Non-pigmented ciliary epithelial cell (primary cell): ENCODE measurements at regions not wholly inside any gene's neighbourhood (a gene's known extent, or its start where the extent isn't known, plus 50 kb on each side); places are given as distances from the start of the nearest gene placed in this dataset.

ENCODE experiments used
- DNase-seq: peaks from one replicate; pipeline ENCODE4 v3.0.0-alpha.2; 2010; ENCODE audit warnings: low read depth

DNA sequence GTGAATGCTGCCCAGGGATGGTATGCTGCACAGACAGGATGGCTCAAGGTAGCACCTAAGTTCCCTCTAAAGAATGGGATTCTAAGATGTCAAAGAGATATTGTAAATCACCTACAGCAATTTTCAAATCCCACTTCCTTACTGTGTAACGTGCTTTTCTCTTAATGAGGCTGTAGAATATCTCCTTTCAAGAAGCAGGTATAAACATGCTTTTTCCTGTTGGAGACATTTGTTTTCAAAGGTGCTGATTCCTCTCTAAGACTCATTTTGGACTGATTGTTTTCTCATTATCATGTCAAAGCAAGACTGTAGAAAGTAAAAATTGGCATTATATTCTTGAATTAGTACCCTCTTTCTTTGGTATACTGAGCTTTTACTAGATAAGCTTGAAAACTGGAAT lies 412.6 kb upstream of the PAPPA start:
- no peak for DNase-seq

DNA sequence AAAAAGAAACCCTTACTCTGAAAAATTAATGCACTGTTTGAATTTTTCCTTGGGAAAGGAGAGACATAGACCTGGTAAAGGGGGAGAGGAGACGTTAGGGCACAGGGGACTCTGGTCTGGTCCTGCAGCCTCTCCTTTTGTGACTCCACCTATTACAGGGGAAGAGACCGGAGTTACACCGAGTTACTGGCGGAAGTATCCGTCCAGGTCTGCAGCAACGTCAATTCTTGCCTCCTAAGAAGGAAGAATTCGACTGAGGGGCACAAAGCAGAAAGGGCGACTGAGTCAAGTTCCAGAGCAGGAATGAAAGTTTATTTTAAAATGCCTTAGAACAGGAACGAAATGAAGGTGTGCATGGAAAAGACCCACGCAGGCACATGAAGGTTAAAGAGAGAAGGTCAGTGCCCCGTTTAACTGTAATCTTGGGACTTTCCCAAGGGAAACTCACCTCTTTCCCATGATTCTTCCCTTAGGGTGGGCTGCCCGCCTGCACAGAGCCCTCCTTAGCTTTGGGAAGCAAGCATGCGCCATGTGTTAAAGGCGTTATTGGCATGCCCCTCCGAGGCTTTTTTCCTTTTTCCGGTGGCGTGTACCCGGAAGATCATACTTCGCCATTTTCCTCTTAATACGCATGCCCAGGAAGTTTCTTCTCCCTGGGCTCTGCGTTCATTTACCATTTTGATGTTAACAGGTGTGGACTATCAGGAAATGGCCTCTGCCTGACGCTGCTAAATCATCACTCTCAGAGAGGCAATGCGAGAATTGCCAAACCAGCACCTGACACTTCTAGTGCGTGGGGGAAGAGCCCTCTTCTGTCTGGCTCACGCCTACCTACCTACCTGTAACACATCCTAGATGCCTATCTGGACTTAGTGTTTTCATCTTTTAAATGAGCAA lies 409.6 kb upstream of the PAPPA start:
- DNase-seq = no peak

DNA sequence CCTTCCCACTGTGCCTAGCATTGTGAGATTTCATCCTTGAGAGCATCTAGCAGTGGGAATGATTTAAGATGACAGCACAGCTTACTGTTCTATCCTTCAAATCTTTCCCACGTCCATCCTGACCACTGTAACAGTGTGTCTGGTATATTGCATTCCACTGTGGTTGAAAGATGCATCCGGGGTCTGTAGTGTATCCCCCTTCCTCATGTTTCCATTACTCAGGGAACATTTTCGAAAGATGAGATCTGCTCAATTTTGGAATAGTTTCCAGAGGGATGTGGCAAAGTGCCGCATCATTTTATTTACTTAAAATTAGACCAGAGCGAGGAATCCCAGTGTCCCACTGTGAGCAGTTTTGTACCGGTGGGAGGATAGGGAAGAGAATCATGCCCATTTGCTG lies 407.1 kb upstream of the PAPPA start:
- peak; percentile 51 for DNase-seq

DNA sequence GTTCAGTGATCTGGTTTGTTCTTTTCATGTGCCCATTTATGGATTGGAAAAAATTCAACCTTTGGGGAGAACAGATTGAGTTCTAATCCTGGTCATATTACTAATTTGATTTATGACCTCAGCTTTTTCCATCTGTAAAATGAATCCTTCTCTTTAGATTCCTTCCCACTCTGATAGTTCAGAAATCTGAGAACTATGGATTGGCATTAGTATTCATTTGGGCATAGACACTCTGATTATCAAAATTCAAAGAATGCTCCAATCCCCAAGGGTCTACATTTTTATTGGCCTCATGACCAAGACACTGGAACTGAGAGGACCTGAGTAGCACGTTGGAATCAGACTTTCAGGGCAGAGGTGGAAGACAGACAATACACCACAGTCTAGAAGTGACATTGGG lies 405.9 kb upstream of the PAPPA start:
- no peak for DNase-seq

DNA sequence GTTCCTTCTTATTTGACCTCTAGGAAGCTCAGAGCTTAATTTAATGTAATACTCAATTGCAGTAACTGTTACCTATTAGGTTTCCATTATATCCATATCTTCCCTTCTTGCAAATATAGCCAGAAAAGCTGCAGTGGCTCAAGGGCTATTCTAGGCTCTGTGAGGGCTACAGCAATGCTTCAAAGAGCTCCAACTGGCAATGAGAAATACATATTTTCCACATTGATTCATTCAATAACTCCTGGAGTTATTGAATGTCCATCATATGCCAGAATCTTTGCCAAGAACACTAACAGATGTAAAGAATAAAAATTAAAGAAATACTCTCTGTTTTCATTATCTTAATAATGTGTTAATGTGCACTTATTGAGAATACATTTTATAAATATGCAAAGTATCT lies 396.9 kb upstream of the PAPPA start:
- no peak for DNase-seq

DNA sequence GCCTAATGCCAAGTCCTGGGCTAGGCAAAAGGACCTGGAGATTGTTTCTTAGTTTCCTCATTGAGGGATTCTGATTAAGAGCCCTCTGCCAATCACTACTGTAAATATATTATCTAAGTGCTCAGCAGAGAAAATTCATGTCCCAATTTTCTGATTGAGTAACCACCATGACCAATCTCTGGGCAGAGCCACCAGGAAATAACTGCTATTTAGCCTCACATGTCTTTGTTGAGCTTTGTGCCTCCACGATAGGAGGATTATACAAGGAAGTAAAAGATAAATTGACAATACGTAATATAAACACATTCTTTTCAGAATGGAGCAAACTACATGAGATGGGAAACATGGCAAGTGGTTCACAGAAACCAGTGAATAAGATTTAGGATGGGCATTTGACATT lies 396.1 kb upstream of the PAPPA start:
- no peak for DNase-seq

DNA sequence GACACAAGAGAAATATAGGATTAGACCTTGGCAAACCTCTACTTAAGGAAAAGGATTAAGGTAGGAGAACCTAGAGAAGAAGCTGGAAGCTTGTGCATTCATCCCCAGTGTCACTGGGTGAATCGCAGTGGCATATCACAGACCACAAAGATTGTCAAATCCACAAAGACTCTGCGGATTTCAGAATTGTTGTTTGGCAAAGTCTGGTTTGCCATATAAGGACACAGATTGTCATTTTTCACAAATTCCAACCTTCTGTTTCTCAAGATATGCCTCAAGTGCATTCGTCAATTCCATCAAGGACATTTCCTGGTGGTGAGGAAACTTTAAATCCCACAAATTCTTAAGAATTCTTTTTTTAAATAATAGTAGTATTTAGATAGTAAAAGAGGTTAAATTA lies 395.1 kb upstream of the PAPPA start:
- DNase-seq = no peak

DNA sequence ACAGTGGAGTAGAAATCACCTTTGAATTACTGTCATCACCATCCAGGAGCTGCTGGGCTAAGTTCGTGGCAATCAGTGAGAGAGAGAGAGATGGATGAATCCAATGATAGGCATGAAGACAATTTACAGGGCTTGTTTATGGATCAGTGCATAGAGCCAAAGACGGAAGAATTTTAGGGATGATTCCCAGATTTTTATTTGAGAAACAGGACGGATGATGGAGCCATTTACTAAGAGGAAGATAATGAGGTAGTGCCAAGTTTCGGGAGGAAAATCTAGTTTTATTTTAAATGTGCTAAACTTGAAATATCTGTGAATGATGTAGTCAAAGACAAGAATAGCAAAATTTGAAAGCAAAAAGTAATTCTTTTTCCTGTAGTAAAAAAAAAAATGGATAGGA lies 394.2 kb upstream of the PAPPA start:
- DNase-seq = no peak

DNA sequence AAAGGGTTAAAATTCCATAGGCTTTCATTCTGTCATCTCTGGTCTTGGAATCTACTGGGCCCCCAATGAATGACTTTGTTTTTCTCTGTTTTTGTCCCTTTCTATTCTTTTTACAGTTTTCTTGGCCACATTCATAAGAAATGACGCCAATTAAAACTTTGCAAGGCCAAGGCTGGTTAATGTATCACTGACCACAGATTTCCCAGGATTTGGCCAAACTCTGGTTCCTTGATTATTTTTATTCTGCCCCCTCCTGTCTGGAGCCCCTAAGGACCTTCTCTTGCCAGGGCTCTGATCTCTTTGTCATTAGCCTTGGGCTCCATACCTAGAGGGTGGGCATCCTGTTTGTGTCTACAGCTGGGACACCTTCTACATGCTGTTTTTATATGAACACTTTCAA lies 388.9 kb upstream of the PAPPA start:
- DNase-seq = no peak

DNA sequence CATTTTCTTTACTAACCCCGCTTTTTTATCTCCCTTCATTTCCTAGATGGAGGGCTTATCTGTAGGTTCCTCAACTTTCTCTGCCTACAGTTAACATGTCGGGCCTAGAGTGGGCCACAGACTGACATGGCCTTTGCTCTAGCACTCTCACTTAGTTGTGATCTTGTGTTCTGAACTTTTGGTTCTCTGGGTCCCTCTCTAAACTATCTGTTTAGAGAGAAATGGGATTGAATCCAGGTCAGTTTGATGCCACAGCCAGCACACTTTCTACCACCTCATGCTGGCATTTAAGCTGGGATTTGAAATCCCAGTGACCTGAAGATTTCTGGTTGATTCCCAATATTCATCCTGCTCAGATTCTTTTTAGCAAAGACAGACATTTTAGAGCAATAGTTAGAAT lies 388.5 kb upstream of the PAPPA start:
- DNase-seq = no peak

DNA sequence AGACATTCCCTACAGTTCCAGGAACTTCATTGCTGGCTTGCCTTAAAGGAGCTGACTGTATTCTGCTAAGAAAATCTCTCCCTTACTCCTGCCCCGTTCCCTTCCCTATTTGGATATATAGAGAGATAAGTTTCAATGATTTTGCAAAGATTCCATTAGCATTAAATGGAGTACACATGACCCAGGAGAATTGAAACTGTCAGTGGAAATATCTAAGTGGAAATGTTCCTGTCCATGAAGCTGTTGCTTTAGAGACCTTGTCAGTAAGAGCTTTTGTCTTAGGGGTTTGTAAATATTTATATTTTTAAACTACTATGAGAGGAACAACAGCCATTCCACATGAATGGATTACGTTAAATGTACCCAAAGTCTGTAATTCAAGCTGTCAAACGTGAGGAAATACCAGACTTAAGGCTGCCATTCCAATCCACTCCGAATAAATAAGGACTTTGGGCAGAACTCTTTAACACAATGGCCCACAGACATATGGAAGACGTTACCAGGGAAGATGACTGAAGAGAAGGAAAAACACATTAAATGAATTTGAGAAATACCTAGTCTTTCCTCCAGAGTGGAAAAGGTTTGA lies 387.1 kb upstream of the PAPPA start:
- no peak for DNase-seq

DNA sequence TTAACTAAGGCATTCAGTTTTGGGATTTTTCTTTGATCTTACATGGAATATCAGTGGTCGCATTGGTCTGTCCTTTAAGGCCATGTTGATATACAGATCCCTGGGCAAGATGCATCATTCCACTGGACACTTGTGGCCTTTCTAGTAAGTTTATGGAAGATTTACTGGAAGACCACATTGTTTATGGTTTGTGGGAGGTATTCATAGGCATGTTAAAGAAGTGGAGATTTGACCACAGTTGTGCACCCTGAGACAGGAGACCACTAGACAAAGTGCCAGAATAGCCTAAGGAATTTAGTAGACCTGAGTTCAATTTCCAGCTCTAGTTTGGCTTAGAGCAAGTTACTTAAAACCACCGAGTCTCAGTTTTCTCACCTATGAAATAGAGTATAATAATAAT lies 383.1 kb upstream of the PAPPA start:
- no peak for DNase-seq

DNA sequence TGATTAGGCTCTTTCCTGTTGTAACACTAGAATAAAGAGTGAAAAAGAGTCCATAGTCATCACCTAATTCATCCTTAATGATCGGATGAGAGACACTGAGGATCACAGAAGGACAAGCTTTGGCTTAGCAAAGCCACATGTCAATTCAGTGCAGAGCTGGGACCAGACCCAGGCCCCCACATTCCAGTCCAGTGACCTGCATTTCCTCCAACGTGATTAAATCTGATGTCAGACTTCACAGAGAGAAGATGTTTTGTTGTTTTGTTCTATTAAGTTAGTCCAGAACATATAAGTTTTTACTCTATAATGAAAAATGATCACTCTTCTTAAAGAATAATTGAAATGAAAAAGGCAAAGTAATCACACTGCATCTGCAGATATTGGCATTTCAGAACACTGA lies 377.9 kb upstream of the PAPPA start:
- DNase-seq = no peak

DNA sequence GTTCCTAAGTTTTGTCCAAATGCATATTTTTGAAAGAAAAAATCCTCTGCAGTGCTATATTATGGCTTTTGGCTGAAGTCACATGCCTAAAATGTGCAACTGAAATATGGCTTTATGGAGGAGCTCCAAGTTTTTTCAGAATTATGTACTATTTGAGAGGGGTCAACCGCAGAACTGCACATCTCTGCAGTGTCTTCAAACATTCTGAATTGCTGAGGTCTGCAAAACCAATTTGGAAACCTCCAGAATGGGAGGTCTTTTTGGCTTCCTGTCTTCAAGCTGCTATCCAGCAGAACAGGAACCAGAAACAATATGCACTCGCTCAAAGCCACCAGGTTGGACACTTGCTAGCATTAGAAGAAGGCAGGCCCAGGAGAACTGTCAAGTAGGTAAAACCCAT lies 376.0 kb upstream of the PAPPA start:
- no peak for DNase-seq

DNA sequence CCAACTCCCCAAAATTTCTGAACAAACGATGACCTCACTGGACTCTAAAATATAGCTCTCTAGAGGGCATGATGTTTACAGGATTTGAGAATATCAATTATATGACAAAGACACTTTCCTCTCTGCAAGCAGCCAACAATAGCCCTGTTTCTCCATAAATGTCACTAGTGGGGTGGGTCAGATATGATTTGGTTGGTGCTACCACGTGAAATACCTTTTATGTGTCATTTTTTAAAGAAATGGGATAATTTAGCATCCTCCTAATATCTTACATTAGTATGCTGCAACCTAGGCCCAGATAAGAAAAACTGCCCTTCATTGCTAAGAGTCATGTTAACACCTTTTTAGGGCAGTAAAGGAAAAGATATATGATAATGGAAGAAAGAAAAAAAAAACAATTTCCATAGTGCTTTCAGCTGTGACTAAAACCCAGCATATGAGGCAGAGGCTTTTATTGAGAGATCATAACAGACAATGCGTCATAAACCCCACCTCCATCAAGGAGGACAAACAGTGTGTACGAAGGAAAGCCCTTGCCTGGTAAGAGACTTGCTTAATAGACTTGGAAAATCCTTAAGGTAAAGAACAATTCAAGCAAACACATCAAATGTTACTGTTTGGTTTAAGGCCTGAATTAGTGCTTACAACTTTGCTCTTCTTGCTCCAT lies 372.4 kb upstream of the PAPPA start:
- DNase-seq = no peak

DNA sequence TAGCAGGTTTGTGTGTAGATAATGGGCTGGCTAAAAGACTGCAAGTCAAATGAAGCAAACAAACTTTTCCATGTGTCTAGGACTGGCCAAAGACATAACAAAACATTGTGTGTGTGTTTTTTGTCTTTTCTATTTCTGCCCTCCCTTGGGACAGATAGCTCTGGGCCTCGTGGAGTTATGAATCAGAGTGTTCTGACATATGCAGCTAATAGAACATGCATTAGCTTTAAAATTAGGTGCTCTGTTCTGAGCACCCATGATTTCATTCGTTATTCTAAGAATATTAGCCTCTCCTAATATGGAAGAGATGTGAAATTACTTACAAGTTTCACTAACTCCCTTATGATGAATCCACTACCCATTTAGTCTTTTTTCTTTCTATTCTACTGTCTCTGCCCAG lies 367.3 kb upstream of the PAPPA start:
- DNase-seq = no peak

DNA sequence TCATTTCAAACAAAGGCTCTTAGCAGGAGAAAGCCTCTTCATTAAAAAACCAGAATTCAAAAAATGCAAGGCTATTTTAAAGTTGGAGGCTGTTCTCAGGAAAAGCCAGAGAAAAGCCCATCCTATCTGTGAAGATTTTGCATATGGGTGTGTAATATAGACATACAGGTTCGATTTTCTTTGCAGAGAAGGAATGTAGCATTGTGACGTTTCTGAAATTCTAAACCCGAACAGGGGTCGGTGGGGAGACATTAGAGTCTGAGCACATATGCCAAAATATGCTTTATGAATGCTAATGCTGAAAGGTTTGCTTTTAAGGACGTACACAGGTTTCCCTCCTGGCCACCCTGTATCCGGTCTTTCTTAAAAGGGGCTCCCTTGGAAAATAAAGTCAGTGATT lies 363.1 kb upstream of the PAPPA start:
- DNase-seq = no peak

DNA sequence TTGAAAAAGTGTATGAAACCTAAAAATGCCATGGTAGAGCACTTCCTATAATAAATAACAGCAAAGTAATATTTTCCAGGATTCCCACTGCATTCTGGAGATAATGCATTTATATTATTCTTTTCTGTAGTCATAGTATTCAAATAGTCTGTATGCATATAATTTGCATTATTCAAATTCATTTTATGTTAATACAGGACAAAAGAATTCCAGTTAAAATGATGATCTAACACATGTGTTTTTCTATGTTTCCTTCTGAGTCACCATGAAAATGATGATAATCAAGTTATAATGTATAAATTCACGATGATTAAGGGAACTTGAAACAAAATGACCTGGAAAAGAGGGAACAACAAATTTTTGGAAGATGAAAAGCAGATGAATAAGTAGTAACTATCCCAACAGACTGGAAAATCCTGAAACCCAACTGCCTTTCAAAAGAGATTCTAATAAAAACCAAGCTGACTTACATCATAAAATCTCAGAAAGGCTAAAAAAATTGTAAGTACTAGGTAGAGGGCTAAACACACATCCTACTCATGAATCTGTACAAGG lies 358.6 kb upstream of the PAPPA start:
- no peak for DNase-seq

DNA sequence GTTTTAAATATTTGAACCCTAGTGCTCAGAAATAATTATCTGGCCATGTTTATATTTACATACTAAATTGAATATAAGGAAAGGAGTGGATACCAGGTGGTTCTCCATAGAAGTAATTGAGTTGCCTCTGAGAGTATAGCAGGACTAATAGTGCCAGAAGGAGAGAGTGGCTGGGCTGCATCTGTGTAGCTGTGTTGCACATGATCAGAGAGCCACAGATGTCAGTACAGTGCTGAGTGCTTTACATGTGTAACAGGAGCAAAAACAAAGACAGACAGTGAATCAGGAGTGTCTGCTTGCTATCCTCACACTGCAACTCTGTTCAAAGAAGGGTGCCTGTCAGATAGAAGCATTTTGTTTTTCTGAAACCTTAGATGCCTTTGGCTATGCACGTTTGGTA lies 353.9 kb upstream of the PAPPA start:
- DNase-seq = no peak

DNA sequence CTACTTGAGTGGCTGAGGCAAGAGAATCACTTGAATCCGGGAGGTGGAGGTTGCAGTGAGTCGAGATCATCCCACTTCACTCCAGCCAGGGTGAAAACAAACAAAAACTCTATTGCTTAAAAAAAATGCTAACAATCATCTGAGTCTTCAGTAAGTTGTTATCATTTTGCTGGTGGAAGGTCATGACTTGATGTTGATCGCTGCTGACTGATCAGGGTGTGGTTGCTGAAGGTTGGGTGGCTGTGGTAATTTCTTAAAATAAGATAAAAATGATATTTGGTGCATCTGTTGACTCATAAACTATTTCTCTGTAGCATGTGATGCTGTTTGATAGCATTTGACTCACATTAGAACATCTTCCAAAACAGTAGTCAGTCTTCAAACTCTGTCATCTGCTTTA lies 349.4 kb upstream of the PAPPA start:
- no peak for DNase-seq

DNA sequence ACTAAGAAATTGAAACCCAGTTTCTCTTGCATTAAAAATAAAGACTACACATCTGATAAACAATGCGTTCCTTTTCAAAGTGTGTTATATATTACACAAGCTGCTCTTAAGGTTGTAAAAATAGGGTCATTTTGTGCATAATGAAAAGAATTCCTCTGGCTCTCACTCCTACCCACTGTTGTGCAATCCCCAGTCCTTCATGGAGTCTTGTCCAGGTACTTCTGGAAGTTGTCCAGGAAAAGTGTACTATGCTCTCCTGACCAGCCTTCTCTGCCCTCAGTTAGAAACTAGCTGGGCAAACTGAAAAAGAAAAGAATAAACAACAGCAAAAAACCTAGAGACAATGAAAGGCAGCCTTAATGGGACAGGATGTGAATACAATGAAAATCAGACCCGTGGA lies 345.5 kb upstream of the PAPPA start:
- DNase-seq = no peak

DNA sequence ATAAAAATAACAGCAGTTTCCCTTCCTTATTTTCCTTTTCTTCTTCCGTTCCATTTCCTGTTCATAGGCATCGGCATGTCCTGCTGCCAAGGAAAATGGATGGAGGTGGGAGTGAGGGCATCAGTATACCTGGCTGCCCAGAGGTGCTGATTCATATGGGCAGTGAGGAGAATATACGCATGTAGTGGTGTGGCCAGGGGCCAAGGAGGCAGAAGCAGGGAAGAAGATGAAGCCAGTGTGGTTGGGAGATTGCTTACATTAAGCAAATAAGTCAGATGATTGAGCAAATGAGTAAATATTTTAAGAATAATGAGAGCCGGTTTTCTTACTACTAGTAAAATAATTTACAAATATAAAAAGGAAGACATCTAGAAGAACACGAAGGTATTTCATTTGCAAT lies 344.9 kb upstream of the PAPPA start:
- DNase-seq = no peak

DNA sequence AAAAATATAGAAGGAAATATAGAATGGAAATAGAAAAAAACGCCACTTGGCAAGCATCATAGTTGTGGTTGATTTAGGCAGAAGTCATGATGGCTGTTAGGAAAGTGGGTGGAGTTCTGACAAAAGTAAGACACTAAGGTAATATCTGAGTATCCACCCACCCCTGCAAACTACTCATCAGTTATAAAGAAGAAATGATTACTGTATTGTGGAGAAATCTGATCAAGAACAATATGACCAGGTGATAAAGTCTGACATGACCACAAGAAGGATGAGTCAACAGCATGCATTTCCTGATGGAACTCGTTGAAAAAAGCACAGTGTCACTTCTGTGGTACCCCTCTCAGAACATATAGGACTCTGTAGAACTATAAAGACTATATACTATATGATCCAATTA lies 343.4 kb upstream of the PAPPA start:
- no peak for DNase-seq
